NAMALWA (cell line): ENCODE measurements at regions not wholly inside any gene's neighbourhood (a gene's known extent, or its start where the extent isn't known, plus 50 kb on each side); places are given as distances from the start of the nearest gene placed in this dataset.

Experiments used
- DNase-seq: peaks from one replicate; pipeline ENCODE4 v3.0.0-alpha.2; 2015; ENCODE audit warnings: low spot score

- DNase-seq: no peak
These were observed 67.8 kb downstream of the GP2 start for GRCh38 chr16:20259541-20259940.

GRCh38 chr16:20257234-20257633 is 70.1 kb downstream of the GP2 start:
- DNase-seq: peak; percentile 11

- DNase-seq: no peak
These were observed 72.3 kb downstream of the GP2 start for GRCh38 chr16:20255002-20255401.

GRCh38 chr16:20253825-20254224 is 73.5 kb downstream of the GP2 start:
- DNase-seq: no peak

- DNase-seq: no peak
These were observed 78.1 kb downstream of the GP2 start for GRCh38 chr16:20249211-20249610.

GRCh38 chr16:20247076-20247475 is 80.2 kb downstream of the GP2 start:
- no peak for DNase-seq

GRCh38 chr16:20243731-20244281 is 83.5 kb downstream of the GP2 start:
- DNase-seq: no peak

- DNase-seq: no peak
These were observed 84.6 kb downstream of the GP2 start for GRCh38 chr16:20242568-20243255.

- DNase-seq: no peak
These were observed 86.0 kb downstream of the GP2 start for GRCh38 chr16:20241321-20241720.

- DNase-seq: no peak
These were observed 90.6 kb downstream of the GP2 start for GRCh38 chr16:20236579-20237289.

- DNase-seq: no peak
These were observed 102.0 kb downstream of the GP2 start for GRCh38 chr16:20225228-20225733.

- DNase-seq: no peak
These were observed 106.1 kb downstream of the GP2 start for GRCh38 chr16:20221208-20221607.

- no peak for DNase-seq
These were observed 109.2 kb downstream of the GP2 start for GRCh38 chr16:20218093-20218492.

GRCh38 chr16:20216591-20217217 is 110.6 kb downstream of the GP2 start:
- no peak for DNase-seq

- no peak for DNase-seq
These were observed 112.9 kb downstream of the GP2 start for GRCh38 chr16:20214401-20214800.

- DNase-seq: no peak
These were observed 124.0 kb downstream of the GP2 start for GRCh38 chr16:20203272-20203671.

- no peak for DNase-seq
These were observed 124.6 kb downstream of the GP2 start for GRCh38 chr16:20202747-20203146.

GRCh38 chr16:20192801-20193200 is 119.1 kb upstream of the GPR139 start:
- DNase-seq: no peak

GRCh38 chr16:20191566-20191965 is 117.9 kb upstream of the GPR139 start:
- DNase-seq: no peak

- no peak for DNase-seq
These were observed 108.3 kb upstream of the GPR139 start for GRCh38 chr16:20181949-20182348.

GRCh38 chr16:20181416-20181815 is 107.7 kb upstream of the GPR139 start:
- no peak for DNase-seq

- DNase-seq: no peak
These were observed 104.6 kb upstream of the GPR139 start for GRCh38 chr16:20178297-20178696.

- no peak for DNase-seq
These were observed 101.7 kb upstream of the GPR139 start for GRCh38 chr16:20175358-20175757.
